IPS-NIHi11 (cell line): ENCODE measurements at regions not wholly inside any gene's neighbourhood (a gene's known extent, or its start where the extent isn't known, plus 50 kb on each side); places are given as distances from the start of the nearest gene placed in this dataset.
"Not testable (repeated sequence)": the region's sequence is repeated elsewhere in the genome, so short reads cannot be mapped to it uniquely, and the experiment has no call there.

Source experiments
- DNase-seq: peaks from one replicate; pipeline ENCODE4 v3.0.0; 2012; ENCODE audit warnings: mixed read lengths, low spot score

GRCh38 chr12:68425998-68426397 lies 93.8 kb upstream of the MDM1 start:
- DNase-seq: no peak

- no peak for DNase-seq
These were observed 96.0 kb upstream of the MDM1 start for GRCh38 chr12:68428211-68428610.

GRCh38 chr12:68428724-68429501 lies 96.8 kb upstream of the MDM1 start:
- no peak for DNase-seq

GRCh38 chr12:68429696-68430095 lies 97.5 kb upstream of the MDM1 start:
- no peak for DNase-seq

GRCh38 chr12:68431786-68432185 lies 99.6 kb upstream of the MDM1 start:
- DNase-seq: no peak

GRCh38 chr12:68432622-68433021 lies 100.5 kb upstream of the MDM1 start:
- DNase-seq: no peak

GRCh38 chr12:68434391-68435298 lies 102.5 kb upstream of the MDM1 start:
- no peak for DNase-seq

- DNase-seq: no peak
These were observed 103.1 kb upstream of the MDM1 start for GRCh38 chr12:68435299-68435637.

GRCh38 chr12:68435816-68436215 lies 103.7 kb upstream of the MDM1 start:
- DNase-seq: no peak

- DNase-seq: no peak
These were observed 106.4 kb upstream of the MDM1 start for GRCh38 chr12:68438601-68439000.

GRCh38 chr12:68439368-68440045 lies 107.3 kb upstream of the MDM1 start:
- no peak for DNase-seq

GRCh38 chr12:68440068-68440581 lies 108.0 kb upstream of the MDM1 start:
- DNase-seq: no peak

- DNase-seq: no peak
These were observed 109.0 kb upstream of the MDM1 start for GRCh38 chr12:68441167-68441566.

- not testable (repeated sequence) for DNase-seq
These were observed 110.3 kb upstream of the MDM1 start for GRCh38 chr12:68442353-68442972.

- DNase-seq: not testable (repeated sequence)
These were observed 111.5 kb upstream of the MDM1 start for GRCh38 chr12:68443695-68444094.

GRCh38 chr12:68445824-68446223 lies 113.7 kb upstream of the MDM1 start:
- no peak for DNase-seq

- DNase-seq: no peak
These were observed 114.2 kb upstream of the MDM1 start for GRCh38 chr12:68446384-68446783.

- DNase-seq: peak; percentile 52
These were observed 115.0 kb upstream of the MDM1 start for GRCh38 chr12:68446901-68447796.

GRCh38 chr12:68447797-68448260 lies 115.7 kb upstream of the MDM1 start:
- DNase-seq: no peak

- DNase-seq: no peak
These were observed 117.0 kb upstream of the MDM1 start for GRCh38 chr12:68449196-68449595.

- no peak for DNase-seq
These were observed 118.7 kb upstream of the MDM1 start for GRCh38 chr12:68450947-68451260.
